Activated gamma-delta T cell (primary cell): ENCODE measurements at regions not wholly inside any gene's neighbourhood (a gene's known extent, or its start where the extent isn't known, plus 50 kb on each side); places are given as distances from the start of the nearest gene placed in this dataset.
A peak's percentile ranks its signal among the peaks of the same experiment; 100 is the strongest.
"Not testable (repeated sequence)": the region's sequence is repeated elsewhere in the genome, so short reads cannot be mapped to it uniquely, and the experiment has no call there.

Source experiments
- DNase-seq: peaks from one replicate; lab custom pipeline; 2025; lab: John Stamatoyannopoulos, UW

DNA sequence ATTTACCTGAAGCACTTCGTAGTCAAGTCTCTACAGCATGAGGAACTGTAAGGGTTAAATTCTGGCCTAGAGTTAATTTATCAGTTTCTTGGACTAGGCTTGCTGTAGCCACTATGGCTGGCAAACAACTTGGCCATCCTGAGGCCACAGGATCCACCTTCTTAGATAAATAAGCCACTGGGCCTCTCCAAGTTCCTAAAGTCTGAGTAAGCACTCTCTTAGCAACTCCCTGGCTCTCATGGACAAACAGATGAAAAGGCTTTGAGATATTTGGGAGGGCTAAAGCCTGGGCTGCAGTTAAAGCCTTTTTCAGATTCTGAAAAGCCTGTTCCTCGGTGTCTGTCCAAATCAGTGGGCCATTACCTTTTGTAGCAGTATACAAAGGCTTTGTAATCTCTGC, 675.0 kb downstream of the TMEM121 start:
- no peak for DNase-seq

GRCh38 chr14:106203438-106203837, 677.1 kb downstream of the TMEM121 start:
- DNase-seq, result no peak

DNA sequence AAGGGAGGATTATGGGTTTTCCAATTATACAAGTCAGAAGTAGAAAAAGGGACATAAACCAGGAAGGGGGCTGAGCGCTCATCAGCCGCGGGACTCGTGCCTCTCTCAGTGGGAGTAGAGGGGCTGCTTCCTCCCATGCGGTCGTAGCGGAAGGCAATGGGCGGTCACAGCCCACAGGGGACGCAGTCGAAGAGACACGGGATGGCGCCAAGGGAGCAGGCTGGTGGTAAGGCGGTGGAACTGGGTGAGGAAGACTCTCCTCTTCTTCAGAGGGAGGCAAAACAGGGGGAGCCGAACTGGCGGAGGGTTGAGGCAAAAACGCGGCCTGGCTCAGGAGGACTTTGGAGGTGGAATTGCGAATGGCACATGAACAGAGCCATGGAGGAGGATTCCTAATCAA, 677.7 kb downstream of the TMEM121 start:
- DNase-seq, result no peak

DNA sequence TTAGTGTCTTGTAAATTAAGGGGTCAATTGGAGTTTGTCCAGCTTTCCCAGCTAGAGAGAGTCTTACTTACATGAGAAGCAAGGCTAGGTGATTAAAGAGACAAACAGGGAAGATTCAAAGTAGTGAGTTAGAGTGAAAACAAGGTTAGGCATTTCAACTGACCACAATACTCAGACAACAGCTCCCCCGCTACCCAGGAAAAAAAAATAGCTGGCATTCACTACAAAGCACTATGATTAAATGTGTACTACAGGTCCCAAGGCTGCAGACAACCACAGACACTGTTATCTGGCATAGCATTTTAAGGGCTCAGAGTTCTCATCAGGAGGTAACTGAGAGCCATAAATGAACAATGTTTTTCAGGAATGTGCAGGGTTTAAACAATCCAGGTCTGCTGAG, 680.9 kb downstream of the TMEM121 start:
- DNase-seq, result no peak

- no peak for DNase-seq
Measured at GRCh38 chr14:106208794-106209193, 682.4 kb downstream of the TMEM121 start.

DNA sequence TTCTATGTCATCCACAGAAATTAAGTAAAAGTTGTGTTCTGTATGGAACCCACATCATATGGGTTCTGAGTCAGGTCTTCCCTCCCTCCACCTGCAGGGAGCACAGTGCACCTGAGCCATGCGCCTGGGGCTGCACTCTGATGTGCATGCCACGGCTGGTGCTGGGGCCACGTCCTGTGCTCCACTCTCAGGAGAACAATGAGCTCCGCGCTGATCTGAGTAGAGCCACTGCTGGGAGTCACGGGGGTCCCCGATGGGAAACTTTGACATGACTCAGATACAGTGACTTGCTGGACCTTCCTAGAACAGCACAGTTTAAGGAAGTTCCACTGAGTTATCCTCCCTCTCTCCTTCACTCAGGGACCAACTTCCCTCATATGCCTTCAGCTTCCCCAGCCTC, 683.4 kb downstream of the TMEM121 start:
- no peak for DNase-seq

GRCh38 chr14:106210650-106211049, 684.3 kb downstream of the TMEM121 start:
- DNase-seq, result no peak

DNA sequence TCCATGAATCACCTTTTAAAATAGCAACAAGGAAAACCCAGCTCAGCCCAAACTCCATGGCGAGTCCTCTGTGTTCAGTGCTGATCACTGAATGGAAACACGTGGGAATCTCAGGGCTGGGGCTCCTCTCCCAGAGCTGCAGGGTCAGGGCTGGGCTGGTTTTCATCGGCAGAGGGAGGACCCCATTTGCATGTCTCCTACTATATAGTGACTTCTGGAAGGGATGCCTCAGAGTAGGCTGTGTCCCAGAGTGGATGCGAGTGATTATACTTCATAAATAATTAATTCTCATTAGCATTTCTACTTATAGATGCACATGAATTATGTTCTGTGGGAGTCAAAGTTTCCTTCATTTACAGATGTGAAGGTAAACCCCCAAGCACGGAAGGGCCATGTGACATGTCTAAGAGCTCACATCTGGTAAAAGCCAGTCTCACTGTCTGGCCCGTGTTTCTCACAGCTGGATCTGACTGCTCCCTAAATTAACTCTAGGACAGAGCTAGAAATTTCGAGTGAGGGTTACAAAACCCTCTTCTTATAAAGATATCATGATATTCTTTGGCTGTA, 685.0 kb downstream of the TMEM121 start:
- no peak for DNase-seq

- DNase-seq, result no peak
Measured at GRCh38 chr14:106215229-106215628, 688.8 kb downstream of the TMEM121 start.

- DNase-seq, result no peak
Measured at GRCh38 chr14:106216679-106217078, 690.3 kb downstream of the TMEM121 start.

DNA sequence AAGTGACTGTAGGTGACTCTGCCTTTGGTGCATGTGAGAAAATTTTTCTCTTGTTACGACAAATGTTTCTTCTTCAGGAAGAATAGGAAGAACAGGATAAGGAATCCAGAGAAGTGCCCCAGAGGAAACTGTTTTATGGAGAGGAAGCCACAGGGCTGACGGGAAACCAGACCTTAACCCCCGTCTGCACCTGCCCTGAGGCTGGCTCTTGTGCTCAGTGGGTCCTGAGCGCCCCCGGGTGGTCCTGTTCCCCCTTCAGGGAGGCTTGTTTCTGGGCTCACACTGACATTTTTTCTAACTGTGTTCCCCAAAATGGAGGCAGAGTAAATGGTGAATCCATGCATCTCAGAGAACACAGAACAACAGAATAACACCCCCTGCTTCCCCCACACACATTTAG, 691.8 kb downstream of the TMEM121 start:
- DNase-seq, result no peak

DNA sequence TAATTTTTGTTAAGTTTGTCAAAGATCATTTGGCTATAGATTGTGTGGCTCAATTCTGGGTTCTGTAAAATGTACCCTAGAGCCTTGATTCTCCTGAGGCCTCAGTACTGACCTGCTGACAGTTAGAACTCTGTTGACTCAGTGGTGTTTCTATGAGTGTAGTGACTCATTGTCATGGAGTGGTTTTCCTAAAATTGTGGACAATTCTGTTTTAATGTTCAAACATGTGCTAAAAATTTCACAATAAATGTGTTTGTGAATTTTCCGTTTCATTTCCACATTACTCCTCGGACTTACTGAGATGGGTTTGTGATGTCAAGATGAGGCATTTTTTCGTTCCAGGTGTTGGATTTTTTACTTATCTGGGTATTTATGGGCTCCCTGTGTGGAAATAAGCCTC, 695.9 kb downstream of the TMEM121 start:
- DNase-seq, result no peak

DNA sequence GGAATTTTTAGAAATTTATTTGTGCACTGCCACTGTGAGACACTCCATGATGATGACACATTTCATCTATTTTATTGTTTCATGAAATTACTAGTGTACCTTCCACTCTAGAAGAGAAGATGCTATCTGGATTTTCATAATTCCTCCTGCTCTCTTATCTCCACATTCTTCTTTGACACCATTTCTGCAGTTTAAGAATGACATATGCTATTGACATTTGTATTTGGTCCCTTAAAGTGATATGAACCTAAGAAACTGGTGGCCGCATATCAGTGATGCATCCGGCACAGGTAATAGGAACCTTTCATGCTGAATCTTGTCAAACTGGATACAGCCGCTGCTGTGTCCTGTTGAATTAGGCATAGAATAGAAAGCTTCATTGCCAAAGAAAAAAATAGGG, 696.3 kb downstream of the TMEM121 start:
- no peak for DNase-seq

GRCh38 chr14:106227793-106228192, 701.4 kb downstream of the TMEM121 start:
- DNase-seq, result no peak

DNA sequence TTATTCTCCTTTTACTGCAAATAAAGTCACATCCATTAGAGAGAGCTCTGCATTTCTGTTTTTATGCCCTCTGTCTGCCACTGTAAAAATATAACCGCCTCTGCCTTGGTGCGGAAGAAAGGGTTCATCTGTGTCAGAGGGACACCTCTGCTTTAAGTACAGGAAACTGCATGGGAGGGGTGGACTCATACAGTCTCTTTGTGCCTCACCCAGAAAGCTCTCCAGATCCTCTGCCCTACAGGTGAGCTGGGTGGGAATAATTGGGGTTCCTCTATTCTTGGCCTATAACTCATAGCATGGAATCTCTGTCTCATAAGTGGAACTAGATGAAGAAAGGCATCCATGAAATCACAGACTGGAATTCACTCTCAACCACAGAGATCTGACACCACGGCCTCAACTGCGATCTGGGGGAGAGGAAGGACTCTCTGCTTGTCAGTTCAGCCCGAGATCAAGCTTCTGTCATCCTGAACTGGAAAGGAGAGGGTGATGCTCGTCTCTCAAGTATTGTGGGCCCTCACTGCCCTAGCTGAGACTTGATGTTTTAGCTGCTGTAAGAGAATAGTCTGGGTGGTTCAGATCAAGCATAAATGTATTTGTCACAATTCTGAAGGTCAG, 702.3 kb downstream of the TMEM121 start:
- no peak for DNase-seq

- no peak for DNase-seq
Measured at GRCh38 chr14:106230071-106230470, 703.7 kb downstream of the TMEM121 start.

- not testable (repeated sequence) for DNase-seq
Measured at GRCh38 chr14:106233191-106233590, 706.8 kb downstream of the TMEM121 start.

- not testable (repeated sequence) for DNase-seq
Measured at GRCh38 chr14:106234525-106235254, 708.3 kb downstream of the TMEM121 start.

- DNase-seq, result no peak
Measured at GRCh38 chr14:106235356-106236159, 709.2 kb downstream of the TMEM121 start.

DNA sequence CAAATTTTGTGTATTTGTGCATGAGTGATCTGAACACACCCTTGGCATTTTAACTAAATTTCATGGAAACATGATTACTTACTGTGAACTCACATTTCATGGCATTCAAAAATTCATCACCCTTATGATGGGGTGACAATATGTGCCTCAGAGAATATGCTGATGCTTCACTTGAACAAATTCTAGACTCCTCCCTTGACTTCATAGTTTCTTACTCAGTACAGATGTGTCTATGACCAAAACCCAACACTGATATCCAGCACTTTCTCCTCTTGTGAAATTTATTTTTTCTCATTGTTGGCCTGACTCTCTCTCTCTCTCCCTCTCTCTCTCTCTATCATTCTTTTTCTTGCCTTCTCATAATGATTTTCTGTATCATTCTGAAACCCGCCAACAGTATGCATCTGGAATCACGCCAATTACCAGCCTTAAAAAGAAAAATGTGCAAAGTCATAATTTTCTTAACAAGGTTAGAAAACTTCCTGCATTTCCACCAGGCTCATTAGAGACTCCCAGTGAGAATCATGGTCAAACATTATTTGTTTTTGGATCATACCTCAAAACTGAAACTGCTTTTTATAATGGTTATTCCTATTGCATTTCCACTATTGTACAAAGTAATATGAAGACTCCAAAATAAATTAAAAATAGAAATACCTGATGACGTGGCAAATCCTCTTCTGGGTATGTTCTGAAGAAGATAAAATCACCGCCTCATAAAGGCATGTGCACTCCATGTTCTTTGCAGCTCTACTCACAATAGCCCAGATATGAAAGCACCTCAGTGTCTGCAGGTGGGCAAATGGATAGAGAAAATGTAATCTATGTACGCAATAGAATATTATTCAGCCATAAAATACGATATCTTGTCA, 722.2 kb downstream of the TMEM121 start:
- DNase-seq, result no peak

DNA sequence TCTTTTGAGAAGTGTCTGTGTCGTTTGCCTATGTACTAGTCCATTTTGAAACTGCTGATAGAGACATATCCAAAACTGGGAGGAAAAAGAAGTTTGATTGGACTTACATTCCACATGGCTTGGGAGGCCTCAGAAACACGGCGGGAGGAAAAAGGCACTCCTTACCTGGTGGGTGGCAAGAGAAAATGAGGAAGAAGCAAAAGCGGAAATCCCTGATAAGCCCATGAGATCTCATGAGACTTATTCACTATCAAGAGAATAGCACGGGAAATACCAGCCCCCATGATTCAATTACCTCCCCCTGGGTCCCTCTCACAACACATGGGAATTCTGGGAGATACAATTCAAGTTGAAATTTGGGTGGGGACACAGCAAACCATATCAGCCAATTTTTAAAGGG, 727.6 kb downstream of the TMEM121 start:
- not testable (repeated sequence) for DNase-seq

GRCh38 chr14:106257569-106257994, 731.2 kb downstream of the TMEM121 start:
- peak; percentile 41 for DNase-seq
